Activated CD8-positive, alpha-beta memory T cell treated with anti-CD3 and anti-CD28 coated beads for 24 hours (primary cell): ENCODE measurements at regions not wholly inside any gene's neighbourhood (a gene's known extent, or its start where the extent isn't known, plus 50 kb on each side); places are given as distances from the start of the nearest gene placed in this dataset.

Source experiments
- DNase-seq: peaks from one replicate; pipeline ENCODE4 v3.0.0-alpha.2; 2020

DNA sequence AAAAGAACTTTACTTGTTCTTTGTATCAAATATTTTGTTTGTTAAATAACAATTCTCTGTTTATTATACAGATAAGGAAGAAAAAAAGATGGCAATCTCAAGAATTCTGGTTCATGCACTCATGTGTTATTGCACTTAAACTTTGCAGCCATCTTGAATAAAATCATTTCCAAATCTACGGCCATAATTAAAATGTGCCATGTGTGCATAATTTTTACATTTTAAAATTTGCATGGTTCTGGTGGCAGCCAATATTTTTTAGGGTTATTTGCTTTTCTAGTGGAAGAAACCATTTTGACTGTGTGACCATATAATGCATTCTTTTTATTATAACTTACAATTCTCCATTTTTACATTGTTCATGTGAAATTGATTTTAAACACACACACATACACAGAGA is 1518.1 kb upstream of the ZEB2 start:
- DNase-seq = no peak

DNA sequence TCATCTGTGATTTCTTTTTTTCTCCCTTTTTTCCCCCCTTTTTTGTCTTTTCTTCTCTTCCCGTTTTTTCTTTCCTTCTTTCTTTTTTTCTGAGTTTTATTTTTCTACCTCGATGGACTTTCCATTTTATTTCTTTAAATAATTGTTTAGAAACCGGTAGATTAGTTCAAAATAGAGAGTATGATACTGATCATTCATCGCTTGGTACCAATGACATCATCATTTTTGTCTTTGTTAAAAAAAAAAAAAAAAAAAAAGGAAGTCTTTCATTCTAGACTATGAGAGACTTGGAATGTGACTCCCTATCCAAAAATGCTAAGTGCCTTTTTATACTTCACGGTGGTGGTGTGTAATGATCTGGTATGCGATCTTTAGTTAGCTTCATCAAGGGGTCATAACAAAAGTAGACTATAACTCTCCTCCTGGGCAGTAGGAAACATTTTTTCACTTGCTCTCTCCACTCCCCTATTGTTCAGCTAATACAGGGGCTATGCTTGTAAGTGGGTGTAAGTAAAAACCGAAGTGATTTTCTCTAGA is 1517.5 kb upstream of the ZEB2 start:
- DNase-seq = no peak

DNA sequence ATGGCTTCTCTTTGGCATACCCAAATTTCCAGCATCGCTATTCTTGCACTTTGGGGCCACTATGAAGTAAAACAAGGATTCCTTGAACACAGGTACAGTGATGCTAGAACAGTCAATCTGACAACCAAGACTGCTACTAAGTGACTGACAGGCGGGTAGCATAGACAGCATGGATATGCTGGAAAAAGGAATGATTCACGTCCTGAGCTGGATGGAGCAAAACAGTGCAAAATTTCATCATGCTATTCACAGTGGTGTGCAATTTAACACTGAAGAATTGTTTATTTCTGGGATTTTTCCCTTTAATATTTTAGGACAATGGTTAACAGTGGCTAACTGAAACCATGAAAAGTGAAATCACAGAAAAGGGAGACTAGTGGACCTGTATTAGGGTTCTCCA is 1511.2 kb upstream of the ZEB2 start:
- no peak for DNase-seq

DNA sequence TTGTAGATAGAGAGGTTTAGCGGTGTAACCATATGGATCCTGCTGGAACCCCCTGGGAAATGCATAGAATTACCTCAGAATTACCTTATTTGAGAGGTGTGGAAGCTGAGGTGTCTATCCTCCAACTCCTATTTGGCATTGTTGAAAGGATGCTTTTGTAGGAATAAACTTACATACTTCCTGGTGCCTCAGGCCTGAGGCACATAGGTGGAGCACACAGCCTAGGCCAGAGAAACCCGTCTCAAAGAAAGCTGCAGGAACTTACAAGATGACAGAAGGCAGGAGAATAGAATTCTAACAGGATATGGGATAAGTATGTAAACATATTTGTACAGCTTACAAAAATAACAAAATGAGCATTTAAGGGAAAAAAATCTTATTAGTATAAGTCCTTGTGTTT is 1507.2 kb upstream of the ZEB2 start:
- DNase-seq = no peak

DNA sequence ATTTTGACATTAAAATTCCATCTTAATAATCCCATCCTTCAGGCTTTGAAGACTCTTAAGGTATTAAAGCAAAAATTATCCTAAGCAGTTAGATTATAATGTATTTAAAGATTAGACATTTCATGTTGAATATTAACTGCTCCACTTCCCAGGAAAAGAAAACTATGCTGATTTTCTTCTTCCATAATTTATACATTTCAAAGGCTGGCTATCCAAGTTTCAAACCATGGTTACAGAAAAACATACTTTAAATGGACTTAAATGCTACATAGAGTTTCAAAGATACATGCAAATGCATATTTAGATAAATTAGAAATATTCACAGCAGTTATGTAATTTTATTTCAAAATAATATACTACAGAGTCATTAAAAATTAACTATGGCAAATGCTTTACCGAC is 1505.6 kb upstream of the ZEB2 start:
- no peak for DNase-seq

DNA sequence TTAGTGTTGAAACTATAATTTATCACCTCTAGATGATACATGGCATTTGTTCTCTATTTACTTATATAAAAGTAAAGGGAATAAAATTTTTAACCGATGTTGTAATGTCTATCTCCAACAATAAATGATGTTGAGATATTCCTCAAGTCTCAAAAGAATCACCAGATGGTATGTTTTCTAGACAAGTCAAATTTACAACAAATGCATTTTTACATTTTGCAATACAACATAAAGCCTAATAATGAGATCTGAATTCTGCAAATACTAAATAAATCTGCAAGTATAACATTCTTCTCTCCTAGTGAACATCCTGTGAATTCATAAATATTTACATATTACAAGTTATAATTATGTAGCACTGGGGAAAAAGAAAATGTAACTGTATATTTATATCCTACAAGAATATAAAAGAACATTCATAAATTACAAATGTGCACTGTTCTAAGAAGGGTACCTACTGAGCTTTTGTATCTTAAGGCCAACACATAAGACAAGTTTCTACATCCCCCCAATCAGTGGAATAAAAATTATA is 1504.4 kb upstream of the ZEB2 start:
- no peak for DNase-seq

DNA sequence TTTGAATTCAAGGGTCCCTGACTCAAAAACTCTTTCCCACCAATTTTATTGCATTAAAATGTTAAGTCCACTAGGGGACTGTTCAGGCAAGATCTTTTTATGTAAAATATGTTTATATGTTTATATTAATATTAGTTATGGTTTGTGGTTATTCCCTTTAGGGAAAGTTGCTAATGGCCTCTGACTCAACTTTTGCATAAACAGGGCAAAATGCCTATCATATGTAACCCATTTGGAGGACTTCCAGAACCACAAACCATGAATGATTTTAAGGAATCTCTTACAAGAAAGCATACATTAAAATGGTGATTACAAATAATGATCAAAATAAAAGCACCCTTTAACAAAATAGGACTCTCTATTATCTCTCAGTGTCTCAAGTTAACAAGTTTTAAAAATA is 1484.5 kb upstream of the ZEB2 start:
- DNase-seq = no peak

DNA sequence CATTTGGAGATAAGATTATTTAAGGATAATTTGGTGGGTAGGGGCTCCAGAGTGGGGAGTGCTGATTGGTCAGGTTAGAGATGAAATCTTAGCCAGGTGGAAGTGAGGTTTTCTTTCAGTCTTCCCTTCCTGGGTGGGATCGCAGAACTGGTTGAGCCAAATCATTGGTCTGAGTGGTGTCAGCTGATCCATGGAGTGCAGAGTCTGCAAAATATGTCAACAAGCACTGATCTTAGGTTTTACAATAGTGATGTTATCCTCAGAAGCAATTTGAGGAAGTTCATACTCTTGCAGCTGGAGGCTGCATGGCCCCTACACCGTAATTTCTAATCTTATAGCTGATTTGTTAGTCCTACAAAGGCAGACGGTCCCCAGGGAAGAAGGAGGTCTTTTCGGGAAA is 1483.4 kb upstream of the ZEB2 start:
- DNase-seq = no peak

DNA sequence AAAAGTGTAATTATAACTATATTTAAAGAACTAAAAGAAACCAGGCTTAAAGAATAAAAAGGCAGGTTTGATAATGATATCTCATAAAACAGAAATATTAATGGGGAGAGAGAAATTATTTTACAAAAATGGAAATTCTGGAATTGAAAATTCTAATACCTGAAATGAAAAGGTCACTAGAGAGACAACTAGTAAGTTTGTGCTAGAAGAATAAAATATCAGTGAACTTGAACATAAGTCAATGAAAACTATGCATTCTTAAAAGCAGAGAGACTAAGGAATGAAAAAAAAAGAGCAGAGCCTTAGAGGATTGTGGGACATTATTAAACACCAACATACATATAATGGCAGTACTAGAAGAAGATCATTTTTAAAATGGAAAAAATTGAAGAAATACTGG is 1475.0 kb upstream of the ZEB2 start:
- DNase-seq = no peak

DNA sequence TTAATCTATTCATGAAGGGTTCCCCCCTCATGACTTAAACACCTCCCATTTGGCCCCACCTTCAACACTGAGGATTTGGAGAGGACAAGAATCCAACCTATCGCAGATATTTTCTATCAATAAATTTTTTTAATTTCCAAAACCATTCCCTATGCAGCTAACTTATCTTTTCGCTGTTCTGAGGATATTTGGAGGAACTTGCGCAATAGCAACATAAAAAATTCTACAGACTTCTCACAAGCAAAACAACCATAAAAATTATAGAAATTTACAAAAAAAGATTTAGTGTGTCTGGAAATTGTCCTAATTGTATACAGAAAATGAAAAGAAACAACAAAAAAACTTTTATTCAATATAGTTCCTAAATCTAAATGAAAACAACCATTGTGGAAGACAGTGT is 1472.7 kb upstream of the ZEB2 start:
- no peak for DNase-seq

DNA sequence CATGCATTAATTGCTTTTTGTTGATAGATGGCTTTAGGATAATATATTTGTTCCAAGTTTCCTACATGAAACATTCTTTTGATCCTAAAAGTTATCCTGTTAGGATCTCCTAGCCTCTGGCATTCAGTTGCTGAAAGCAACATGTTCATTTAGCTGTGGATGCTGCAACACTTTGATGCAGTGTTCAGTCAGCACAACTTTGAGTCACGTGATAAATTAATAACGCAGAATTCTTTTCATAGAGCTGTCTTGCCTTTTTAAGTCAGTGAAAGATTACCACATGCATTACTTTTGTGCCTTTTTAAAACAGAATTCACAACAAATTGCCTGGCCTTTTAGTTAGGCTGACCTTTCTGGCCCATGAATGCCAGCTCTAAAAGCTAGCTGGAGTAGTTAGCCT is 1467.9 kb upstream of the ZEB2 start:
- DNase-seq = no peak

DNA sequence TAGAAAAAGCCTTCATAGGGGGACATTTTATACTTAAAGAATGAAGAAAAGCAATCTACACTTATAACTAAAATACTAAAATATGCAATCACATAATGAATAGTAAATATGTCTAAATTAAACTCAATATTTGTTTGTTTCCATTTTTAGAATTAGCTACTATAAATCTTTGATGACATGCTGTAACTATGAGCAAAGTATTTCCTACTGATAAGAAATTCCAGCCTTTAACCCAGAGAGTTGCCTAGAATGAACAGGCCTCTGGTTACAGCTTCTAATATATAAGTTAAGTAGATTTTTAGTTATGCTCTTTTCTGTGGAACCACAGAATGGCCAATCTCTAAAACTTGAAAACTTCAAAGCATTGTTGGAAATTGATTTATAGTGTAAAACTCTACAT is 1465.6 kb upstream of the ZEB2 start:
- DNase-seq = no peak

DNA sequence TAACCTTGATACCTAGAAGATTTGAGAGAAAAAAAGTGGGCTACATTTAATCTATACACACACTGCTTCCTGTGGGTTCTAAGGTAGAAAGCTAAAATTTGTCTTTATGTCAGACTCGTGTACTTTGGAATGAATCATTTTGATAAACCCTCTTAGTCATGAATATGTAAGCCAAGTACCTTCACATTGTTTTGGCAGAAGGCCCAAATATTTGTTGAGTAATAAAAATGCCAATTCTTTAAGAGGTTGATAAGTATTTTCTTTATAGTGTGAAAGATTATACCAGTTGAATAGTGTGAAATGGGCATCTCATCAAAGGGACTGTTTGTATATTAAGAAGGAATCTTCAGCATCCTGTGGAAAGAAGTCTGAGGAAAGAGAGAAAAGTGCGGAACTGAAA is 1464.7 kb upstream of the ZEB2 start:
- no peak for DNase-seq

DNA sequence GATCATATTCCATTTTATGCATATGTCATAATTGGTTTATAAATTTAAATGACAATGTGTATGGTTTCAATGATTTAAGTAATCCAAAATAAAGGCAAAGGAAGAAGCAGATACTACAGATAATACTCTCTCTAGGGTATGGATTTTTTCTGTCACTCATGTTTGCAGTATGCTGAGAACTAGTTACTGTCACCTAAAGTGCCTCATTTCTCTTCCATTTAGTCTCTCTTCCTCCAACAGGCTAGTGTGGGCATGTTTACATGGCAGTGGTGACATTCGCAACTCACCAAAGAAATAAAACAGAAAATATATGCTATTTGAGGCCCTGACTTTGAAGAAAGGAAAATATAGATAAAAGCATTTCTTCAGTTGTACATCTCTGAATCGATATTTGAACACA is 1460.4 kb upstream of the ZEB2 start:
- no peak for DNase-seq

DNA sequence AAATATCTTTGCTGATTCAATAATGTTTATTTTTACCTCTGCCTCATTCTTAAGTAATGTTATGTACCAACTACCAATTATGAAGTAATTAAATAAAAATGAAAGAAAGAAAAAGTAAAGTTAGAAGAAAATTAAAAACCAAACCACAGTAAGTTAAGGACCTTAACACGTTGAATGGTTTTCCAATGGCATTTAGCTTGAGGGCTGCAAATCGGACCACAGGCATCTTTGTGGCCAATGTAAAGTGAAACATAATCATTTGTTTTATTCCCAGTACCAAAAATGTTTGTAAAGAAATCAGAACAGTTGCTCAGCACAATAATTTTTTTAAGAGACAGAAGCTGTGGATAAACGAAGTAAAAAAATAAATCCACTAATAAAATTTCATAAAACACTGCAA is 1455.5 kb upstream of the ZEB2 start:
- no peak for DNase-seq

DNA sequence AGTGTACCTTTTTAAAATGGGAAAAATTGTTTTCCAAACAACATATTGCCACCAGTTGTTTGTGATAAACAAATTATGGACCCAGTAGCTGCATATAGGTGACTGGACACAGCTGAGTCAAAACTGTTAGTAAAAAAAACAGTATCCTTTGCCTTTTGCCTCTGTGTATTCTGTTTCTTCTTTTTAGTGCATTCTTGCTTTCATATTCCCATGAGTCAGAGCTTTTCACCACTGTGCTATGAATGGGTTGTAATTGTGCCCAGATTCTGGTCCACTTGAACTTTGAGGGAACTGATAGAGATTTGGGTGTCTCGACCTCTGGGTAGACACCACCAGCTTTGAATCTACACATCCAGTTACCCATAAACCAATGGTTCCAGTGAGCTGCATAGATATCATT is 1441.9 kb upstream of the ZEB2 start:
- DNase-seq = no peak

DNA sequence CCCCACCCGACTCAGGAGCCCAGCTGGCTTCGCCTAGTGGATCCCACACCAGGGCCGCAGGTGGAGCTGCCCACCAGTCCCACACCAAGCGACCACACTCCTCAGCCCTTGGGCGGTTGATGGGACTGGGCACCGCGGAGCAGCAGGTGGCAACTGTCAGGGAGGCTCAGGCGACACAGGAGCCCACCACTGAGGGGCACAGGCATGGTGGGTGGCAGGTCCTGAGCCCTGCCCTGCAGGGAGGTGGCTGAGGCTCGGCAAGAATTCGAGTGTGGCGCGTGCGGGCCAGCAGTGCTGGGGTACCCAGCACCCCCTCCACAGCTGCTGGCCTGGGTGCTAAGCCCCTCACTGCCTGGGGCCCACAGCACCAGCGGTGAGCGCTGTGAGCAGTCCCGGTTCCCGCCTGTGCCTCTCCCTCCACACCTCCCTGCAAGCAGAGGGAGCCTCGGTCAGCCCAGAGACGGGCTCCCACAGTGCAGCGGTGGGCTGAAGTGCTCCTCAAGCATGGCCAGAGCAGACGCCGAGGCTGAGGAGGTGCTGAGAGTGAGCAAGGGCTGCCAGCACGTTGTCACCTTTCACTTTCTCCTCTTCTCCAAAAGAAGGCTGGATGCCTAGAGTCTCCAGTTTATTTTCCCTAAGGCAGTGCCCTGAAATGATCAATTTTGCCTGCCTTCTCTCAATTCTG is 1440.7 kb upstream of the ZEB2 start:
- no peak for DNase-seq

DNA sequence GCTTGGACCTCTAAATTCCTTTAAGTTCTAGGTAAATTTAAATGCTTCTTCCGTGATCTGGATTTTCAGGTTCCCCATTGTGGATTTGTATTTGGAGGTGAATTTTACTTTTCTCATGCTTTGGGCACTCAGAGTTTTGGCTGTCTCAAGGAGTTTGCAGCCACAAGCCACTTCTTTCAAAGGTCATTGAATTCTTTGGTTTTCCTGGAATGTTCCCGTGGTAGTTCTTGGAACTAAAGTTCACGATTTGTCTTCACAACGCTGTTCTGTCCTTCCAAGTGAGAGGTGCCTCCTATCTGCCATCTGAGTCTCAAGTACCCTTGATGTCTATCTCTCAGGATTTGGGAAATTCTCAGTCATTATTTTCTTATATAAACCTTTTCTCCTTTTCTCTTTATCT is 1438.7 kb upstream of the ZEB2 start:
- no peak for DNase-seq

DNA sequence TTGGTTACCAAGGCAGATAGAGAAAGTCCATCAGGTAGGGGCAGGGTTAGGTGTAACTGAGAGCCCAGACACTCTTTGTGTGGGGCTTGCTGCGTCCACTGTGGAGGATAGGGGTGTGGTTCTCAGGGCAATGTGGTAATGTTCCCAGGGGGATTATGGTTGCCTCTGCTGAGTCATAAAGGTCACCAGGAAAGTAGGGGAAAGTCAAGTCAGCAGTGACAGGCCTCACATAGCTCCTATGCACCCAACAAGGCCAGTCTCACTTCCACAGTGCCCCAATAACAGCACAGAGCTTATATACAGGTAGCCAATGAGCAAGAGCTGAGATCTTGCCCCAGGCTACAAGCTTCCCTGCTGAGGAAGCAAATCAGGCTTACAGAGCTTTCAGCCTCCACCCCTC is 1438.0 kb upstream of the ZEB2 start:
- DNase-seq = no peak

DNA sequence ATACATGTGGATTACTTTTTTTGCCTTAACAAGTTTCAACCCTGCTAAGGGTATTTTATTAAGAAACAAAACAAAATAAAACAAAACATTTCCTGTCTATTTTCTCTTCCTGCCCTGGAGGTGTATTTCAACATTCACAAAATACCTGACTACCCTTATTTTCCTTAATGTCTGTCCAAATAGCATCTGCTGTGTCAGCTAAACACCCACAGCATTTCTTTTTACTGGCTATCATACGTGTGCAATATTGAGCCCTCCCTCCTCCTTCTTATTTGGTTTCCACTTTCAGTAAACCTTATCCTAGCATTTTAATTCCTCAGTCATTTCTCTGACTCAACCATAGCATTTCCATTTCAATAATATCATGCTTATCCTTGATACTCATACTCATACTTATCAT is 1420.0 kb upstream of the ZEB2 start:
- no peak for DNase-seq

DNA sequence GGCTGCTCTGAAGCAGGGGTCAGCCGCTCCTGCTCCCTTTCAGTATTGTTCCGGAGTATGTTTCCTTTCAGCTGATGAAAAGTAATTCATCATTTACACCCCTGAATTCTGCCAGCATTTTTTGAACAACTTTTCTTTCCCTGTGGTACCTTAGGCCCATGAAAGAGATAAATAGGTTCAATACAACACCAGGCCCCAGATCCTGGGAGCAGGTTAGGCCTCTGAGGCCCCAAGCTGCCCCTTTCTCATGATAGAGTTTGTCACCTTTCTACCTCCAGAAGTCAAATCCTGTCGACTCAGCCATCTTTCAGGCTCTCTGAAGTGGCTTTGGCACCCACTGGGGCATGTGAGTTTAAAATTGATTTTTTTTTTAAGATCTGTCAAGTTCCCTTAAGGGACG is 1415.1 kb upstream of the ZEB2 start:
- no peak for DNase-seq

DNA sequence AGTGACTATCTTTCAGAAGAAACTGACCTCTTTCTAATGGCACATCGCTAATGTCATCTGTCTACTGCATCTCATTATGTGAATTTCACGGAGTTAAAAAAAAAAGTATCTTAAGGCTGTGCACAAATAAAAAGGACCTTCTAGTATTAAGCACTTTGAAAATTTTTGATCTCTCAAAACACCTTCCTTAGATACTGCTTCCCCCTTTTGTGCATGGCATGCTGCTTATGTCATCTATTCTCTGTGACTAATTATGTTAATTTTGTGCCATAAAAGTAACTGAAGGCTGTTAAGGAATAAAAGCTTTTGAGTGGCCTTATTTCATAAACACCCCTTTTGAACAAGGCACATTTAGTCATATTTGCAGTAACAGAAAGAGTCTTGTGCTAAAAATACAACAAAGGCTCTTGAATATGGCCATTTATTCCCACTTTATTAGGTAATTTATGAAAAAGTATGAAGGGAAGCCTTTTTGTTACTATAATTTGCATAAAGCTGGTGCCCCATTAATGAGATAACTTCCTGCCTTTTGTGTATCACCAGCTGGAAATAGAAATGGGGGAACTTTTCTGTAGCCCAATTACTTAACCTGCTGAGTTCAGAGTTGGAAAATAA is 1412.0 kb upstream of the ZEB2 start:
- DNase-seq = no peak

DNA sequence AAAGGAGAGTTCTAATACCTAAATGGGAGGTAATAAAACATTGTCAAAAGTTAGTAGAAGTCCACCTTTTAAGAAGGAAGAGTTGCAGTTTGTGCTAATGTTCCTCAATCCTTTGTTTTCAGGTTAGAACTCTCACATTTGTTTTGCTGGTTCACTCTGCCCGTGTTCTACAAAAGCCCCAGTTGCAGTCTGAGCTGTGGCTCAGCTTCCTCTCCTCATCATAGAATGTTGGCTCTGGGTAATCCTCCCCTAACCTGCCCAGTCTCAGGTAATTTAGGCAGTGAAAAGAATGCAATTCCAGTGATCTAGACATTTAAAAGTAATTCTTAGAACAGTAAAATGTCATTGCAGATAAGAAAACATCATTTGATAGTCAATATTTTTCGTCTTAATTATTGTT is 1410.4 kb upstream of the ZEB2 start:
- DNase-seq = no peak

DNA sequence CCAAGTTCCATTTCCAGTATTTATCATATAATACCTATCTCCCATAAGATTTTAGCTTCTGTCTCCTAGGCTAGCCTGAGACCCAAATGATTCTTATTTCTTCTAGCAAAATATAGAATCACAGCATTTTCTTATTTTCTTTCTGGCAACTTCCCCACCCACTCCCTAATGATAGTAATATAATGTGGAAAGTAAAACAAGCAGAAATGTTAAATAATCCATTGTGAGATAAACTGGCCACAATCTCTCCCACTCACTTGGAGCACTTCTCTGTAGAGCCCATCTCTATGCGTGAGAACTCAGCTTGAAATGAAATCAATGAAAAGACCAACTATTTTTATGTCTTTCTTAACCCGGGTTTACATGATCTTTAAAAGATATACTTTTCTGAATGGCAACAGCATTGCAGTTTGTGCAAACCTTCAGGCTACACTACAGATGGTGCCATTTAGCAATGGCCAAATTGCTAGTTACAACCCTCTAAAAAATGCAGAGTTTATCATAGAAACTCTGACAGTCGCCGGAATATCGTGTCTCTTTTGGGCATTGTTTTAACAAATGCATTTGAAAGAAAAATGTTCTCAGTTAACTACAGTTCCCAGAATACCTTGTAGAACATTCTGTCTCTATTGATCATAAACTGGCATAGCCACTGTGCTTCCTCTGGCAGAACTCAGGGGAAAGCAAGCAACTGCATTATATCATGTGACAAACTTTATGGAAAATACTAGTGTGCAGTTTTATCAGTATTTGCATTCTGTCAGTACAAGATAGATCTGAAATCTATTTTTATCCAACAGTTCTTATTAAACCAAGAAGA is 1407.4 kb upstream of the ZEB2 start:
- no peak for DNase-seq
